Thoracic aorta (tissue), 2 donors: ENCODE measurements at regions not wholly inside any gene's neighbourhood (a gene's known extent, or its start where the extent isn't known, plus 50 kb on each side); places are given as distances from the start of the nearest gene placed in this dataset.
"Not testable (repeated sequence)": the region's sequence is repeated elsewhere in the genome, so short reads cannot be mapped to it uniquely, and the experiment has no call there.

Source experiments
- ATAC-seq: fragments of 150-250 bp; one replicate; pipeline ENCODE4 v1.8.0; 2017; ENCODE audit warnings: low read depth; ENCODE audit not compliant: insufficient number of reproducible peaks, low FRiP score
- DNase-seq: peaks from one replicate; pipeline ENCODE4 v3.0.0-alpha.2; 2020; ENCODE audit warnings: low spot score
- H3K27ac ChIP-seq, 2 donors: fragments of 200-600 bp; sonication (generic); 1 replicate in 1 of 2; 2 replicates in 1 of 2; pipeline ENCODE4 v1.5.1; 2016; ENCODE audit warnings: mild to moderate bottlenecking in 2 of 2, moderate library complexity in 2 of 2
- H3K27me3 ChIP-seq: fragments of 200-600 bp; sonication (generic); replicated peaks from 2 replicates; pipeline ENCODE4 v1.6.0; 2016; ENCODE audit warnings: mild to moderate bottlenecking; ENCODE audit not compliant: insufficient read depth
- H3K36me3 ChIP-seq: fragments of 200-600 bp; sonication (generic); one replicate; pipeline ENCODE4 v1.5.1; 2016
- H3K4me1 ChIP-seq, 2 donors: fragments of 200-600 bp; sonication (generic); 1 replicate in 1 of 2; 2 replicates in 1 of 2; pipeline versions ENCODE4 v1.5.1 to v1.6.0; 2016; ENCODE audit warnings: low read depth in 2 of 2, mild to moderate bottlenecking in 1 of 2; ENCODE audit not compliant: control insufficient read depth in 1 of 2
- H3K4me3 ChIP-seq: fragments of 200-600 bp; sonication (generic); 2 replicates; pipeline ENCODE4 v1.5.1; 2016; ENCODE audit warnings: mild to moderate bottlenecking
- H3K9me3 ChIP-seq: fragments of 200-600 bp; sonication (generic); 2 replicates; pipeline ENCODE4 v1.5.1; 2016
- CTCF ChIP-seq: fragments of 200-600 bp; sonication (generic); IDR thresholded peaks from one replicate; pipeline ENCODE4 v1.5.1; 2019; ENCODE audit warnings: antibody characterized with exemption

- DNase-seq: no peak
- Histone ChIP-seq H3K9me3 (no peaks in the 10 kb centered on the region), H3K27me3 (no peaks in the 10 kb centered on the region), H3K36me3 (no peaks in the 10 kb centered on the region), H3K4me3 (no peak overlapping the region), H3K4me1 (no peaks in the 10 kb centered on the region), H3K27ac (no peak overlapping the region)
- no peak for TF ChIP-seq CTCF
- ATAC-seq: no peak
Observed at GRCh38 chr6:10180138-10181074, 234.5 kb downstream of the TFAP2A start.

GRCh38 chr6:10177704-10178103, 237.2 kb downstream of the TFAP2A start:
- Histone ChIP-seq H3K36me3 (no peaks in the 10 kb centered on the region), H3K4me1 (no peaks in the 10 kb centered on the region), H3K4me3 (no peak overlapping the region), H3K27ac (no peak overlapping the region), H3K9me3 (no peaks in the 10 kb centered on the region), H3K27me3 (no peaks in the 10 kb centered on the region)
- ATAC-seq: no peak
- no peak for DNase-seq
- no peak for TF ChIP-seq CTCF

GRCh38 chr6:10175362-10175761, 239.5 kb downstream of the TFAP2A start:
- Histone ChIP-seq H3K4me1 (no peaks in the 10 kb centered on the region), H3K4me3 (no peak overlapping the region), H3K27me3 (no peaks in the 10 kb centered on the region), H3K36me3 (no peaks in the 10 kb centered on the region), H3K27ac (no peak overlapping the region), H3K9me3 (no peaks in the 10 kb centered on the region)
- DNase-seq (no peak), ATAC-seq (no peak)
- TF ChIP-seq CTCF: no peak

- no peaks in the 10 kb centered on the region for H3K27me3 ChIP-seq
- H3K27ac ChIP-seq: no peak overlapping the region
- H3K9me3 ChIP-seq: no peaks in the 10 kb centered on the region
- no peak for ATAC-seq
- no peak for DNase-seq
- no peaks in the 10 kb centered on the region for H3K36me3 ChIP-seq
- H3K4me3 ChIP-seq: no peak overlapping the region
- TF ChIP-seq CTCF: no peak
- no peaks in the 10 kb centered on the region for H3K4me1 ChIP-seq
Observed at GRCh38 chr6:10174761-10175160, 240.1 kb downstream of the TFAP2A start.

GRCh38 chr6:10174056-10174455, 240.8 kb downstream of the TFAP2A start:
- no peaks in the 10 kb centered on the region for H3K36me3 ChIP-seq
- no peaks in the 10 kb centered on the region for H3K27me3 ChIP-seq
- DNase-seq (no peak), ATAC-seq (no peak)
- H3K4me1 ChIP-seq: no peaks in the 10 kb centered on the region
- H3K4me3 ChIP-seq: no peak overlapping the region
- no peak overlapping the region for H3K27ac ChIP-seq
- H3K9me3 ChIP-seq: no peaks in the 10 kb centered on the region
- no peak for TF ChIP-seq CTCF

- DNase-seq, H3K4me1 ChIP-seq, H3K36me3 ChIP-seq, H3K27me3 ChIP-seq, ATAC-seq, H3K4me3 ChIP-seq, H3K27ac ChIP-seq, H3K9me3 ChIP-seq: not testable (repeated sequence)
Observed at GRCh38 chr6:10171706-10172105, 243.2 kb downstream of the TFAP2A start.
